ENCODE measurements at regions not wholly inside any gene's neighbourhood (a gene's known extent, or its start where the extent isn't known, plus 50 kb on each side); places are given as distances from the start of the nearest gene placed in this dataset.

DNA sequence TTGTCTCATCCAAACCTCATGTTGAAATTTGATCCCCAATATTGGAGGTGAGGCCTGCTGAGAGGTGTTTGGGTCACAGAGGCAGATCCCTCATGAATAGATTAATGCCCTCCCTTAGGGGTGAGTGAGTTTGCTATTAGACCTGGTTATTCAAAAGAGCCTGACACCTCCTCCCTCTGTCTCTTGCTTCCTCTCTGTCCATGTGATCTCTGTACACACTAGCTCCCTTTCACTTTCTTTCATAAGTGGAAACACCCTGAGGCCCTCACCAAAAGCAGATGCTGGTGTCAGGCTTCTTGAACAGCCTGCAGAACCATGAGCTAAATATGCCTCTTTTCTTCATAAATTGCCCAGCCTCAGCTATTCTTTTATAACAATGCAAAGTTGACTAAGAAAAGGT lies 447.1 kb downstream of the MDFIC start:
- H3K4me3 Mint-ChIP-seq, result no peak overlapping the region
- H3K27me3 Mint-ChIP-seq, result no peaks in the 10 kb centered on the region
- H3K27ac Mint-ChIP-seq, result no peak overlapping the region
- H3K36me3 Mint-ChIP-seq (ENCODE audit: low read depth), result no peaks in the 10 kb centered on the region
- no peaks in the 10 kb centered on the region for H3K9me3 Mint-ChIP-seq
- intact Hi-C loops (cut with micrococcal nuclease), result no loop called here
- no peaks in the 10 kb centered on the region for H3K4me1 Mint-ChIP-seq (ENCODE audit: low read depth)

DNA sequence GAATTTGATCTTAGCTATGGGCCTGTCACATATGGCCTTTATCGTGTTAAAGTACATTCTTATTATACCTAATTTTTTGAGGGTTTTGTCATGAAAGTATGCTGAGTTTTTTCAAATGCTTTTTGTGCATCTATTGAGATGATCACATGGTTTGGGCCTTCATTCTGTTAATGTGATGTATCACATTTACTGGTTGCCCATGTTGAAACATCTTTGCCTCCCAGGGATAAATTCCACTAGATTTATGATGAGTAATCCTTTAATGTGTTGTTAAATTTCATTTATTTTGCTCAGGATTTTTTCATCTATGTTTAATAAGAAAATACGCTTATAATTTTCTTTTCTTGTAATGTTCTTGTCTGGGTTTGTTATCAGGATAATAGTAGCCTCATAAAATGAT lies 442.0 kb downstream of the MDFIC start:
- Mint-ChIP-seq H3K36me3 (ENCODE audit: low read depth) (no peaks in the 10 kb centered on the region), H3K27ac (no peak overlapping the region), H3K4me3 (no peak overlapping the region), H3K4me1 (ENCODE audit: low read depth) (no peaks in the 10 kb centered on the region), H3K27me3 (no peaks in the 10 kb centered on the region), H3K9me3 (no peaks in the 10 kb centered on the region)
- intact Hi-C loops (cut with micrococcal nuclease), result no loop called here

DNA sequence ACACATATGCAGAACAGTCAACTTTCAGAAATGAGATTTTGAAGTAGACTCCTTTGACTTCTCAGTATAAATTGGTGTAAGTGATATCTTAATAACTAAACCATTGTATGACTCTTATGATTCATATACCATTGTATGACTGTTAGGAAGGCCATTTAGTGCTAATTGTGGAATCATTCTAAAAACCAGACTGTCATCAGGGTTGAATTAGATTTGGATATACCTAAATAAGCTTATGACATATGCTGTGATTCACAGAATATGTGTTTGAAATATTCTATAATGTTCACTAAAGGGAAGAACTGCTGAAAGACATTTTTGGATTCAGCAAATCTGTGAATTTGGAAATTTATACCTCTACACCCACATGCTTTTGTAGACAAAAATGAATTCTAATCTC lies 438.1 kb downstream of the MDFIC start:
- Mint-ChIP-seq H3K27me3 (no peaks in the 10 kb centered on the region), H3K9me3 (no peaks in the 10 kb centered on the region), H3K4me3 (no peak overlapping the region), H3K4me1 (ENCODE audit: low read depth) (no peaks in the 10 kb centered on the region), H3K27ac (no peak overlapping the region), H3K36me3 (ENCODE audit: low read depth) (no peaks in the 10 kb centered on the region)
- intact Hi-C loops (cut with micrococcal nuclease), result loop anchor here (5.0 kb wide), 1 partner anchor 552 kb away; no protein-coding TSS in a partner anchor

DNA sequence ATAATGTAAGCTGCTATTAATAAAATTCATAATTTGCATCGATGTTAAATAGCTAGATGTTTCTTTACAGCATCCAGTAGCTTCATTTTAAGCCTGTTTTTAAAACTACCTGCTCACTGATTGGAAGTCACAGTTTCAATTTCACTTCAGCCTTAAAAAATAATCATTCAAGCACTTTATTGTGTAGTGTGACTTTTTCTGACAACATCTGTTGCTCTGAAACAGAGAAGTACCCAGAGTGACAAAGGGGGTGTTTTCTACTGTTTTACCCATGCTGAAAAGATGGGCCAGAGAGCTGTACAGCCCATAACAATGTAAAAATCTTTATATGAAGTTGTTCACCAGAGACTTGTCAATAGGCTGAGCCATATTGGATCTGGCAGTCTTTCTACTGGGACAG lies 437.2 kb downstream of the MDFIC start:
- Mint-ChIP-seq H3K4me1 (ENCODE audit: low read depth) (no peaks in the 10 kb centered on the region), H3K9me3 (no peaks in the 10 kb centered on the region), H3K4me3 (no peak overlapping the region), H3K27me3 (no peaks in the 10 kb centered on the region), H3K36me3 (ENCODE audit: low read depth) (no peaks in the 10 kb centered on the region), H3K27ac (no peak overlapping the region)
- intact Hi-C loops (cut with micrococcal nuclease), result loop anchor here (5.0 kb wide), 1 partner anchor 553 kb away; no protein-coding TSS in a partner anchor

DNA sequence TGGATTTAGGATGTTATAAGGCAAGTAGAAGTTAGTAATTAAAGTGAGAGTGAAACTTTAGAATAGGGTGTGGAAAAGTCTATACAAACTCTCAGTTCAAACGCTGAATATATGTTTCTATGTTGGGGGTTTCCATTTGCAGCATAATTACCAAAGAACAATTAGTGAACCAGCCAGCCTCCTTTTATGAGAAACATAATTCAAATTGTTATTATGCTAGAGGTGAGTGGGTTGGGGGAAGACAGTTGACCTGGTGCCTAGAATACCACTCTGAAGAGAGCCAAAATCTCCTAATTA lies 435.8 kb downstream of the MDFIC start:
- H3K9me3 Mint-ChIP-seq, result no peaks in the 10 kb centered on the region
- no peaks in the 10 kb centered on the region for H3K4me1 Mint-ChIP-seq (ENCODE audit: low read depth)
- H3K27me3 Mint-ChIP-seq, result no peaks in the 10 kb centered on the region
- H3K27ac Mint-ChIP-seq, result no peak overlapping the region
- intact Hi-C loops (cut with micrococcal nuclease), result loop anchor here (5.0 kb wide), 1 partner anchor 555 kb away; no protein-coding TSS in a partner anchor
- no peak overlapping the region for H3K4me3 Mint-ChIP-seq
- no peaks in the 10 kb centered on the region for H3K36me3 Mint-ChIP-seq (ENCODE audit: low read depth)

DNA sequence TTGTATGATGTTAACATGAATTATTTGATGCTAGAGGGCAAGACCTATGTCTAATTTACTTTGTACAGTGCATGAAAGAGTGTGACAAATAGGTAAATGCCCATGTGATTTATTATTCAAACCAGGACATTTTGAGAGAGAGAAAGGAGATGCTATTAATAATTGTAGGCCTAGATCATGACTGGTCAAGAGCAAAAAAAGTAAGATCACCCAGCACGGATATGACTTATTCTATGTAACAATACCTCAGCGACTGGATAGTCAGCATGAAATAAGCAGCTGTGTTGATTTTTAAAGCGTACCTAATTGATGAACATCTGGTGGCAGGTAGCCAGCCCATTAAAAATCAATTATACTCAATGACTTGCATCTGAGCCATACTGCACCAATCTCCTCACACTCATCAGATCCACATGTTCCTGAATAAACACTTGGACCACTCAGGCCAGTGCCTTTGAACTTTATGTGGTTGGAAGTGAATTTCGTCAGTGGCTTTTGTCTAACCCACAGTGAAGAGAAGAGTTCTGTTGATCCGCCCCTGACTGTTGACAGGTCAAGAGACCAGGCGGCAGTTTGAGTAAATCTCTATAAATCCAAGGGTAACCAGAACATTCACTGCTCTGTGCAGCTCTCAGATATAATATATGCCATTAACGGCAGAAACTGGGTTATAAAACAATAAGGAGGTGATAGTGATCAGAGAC lies 435.3 kb downstream of the MDFIC start:
- H3K4me1 Mint-ChIP-seq (ENCODE audit: low read depth), result no peaks in the 10 kb centered on the region
- no peak overlapping the region for H3K4me3 Mint-ChIP-seq
- no peaks in the 10 kb centered on the region for H3K9me3 Mint-ChIP-seq
- intact Hi-C loops (cut with micrococcal nuclease), result loop anchor here (5.0 kb wide), 1 partner anchor 555 kb away; no protein-coding TSS in a partner anchor
- H3K27me3 Mint-ChIP-seq, result no peaks in the 10 kb centered on the region
- H3K36me3 Mint-ChIP-seq (ENCODE audit: low read depth), result no peaks in the 10 kb centered on the region
- H3K27ac Mint-ChIP-seq, result no peak overlapping the region

DNA sequence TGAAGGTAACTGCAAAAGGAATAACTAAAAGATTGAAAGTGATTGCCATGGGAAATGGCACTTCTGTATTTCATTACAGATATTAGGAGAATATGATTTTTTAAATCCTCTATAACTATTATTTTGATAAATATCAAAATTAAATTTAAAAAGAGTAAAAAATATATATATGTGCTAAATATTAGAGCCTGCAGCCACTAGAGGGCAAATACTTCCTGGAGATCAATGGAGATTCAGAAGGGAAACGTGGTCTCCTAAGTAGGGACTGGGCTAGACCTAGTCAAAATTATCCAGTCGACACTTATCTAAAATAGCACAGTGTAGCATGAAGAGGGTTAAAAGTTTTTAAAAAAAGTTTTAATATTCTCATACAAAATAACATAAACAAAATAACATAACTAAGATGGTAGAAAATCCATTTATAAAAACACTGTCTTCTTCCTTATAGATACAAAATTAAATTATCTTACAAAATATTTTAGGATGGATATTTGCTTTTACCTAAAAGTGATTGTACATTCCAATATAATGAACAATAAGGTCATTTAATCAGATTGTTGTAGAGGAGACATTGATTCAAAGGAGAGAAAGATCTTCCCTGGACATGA lies 434.3 kb downstream of the MDFIC start:
- no peaks in the 10 kb centered on the region for H3K4me1 Mint-ChIP-seq (ENCODE audit: low read depth)
- H3K36me3 Mint-ChIP-seq (ENCODE audit: low read depth), result no peaks in the 10 kb centered on the region
- H3K27me3 Mint-ChIP-seq, result no peaks in the 10 kb centered on the region
- no peak overlapping the region for H3K27ac Mint-ChIP-seq
- H3K4me3 Mint-ChIP-seq, result no peak overlapping the region
- no peaks in the 10 kb centered on the region for H3K9me3 Mint-ChIP-seq
- intact Hi-C loops (cut with micrococcal nuclease), result loop anchor here (5.0 kb wide), 1 partner anchor 556 kb away; no protein-coding TSS in a partner anchor

DNA sequence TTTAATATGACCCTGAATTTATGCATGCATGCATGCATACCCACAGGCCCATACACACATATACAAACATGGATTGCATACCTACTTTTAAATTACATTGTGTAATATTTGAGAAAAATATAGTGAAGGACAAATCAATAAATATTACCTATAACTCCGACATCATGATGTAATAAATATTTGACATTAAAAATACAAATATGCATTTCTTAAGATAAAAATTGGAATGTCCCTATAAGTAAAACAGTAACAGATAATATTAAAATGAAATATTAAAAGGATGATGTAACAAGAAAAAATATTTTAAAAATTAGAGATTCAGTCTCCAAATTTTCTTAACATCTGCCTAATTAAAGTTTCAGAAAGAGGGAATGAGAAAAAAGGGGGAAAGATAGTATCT lies 433.0 kb downstream of the MDFIC start:
- no peaks in the 10 kb centered on the region for H3K27me3 Mint-ChIP-seq
- H3K9me3 Mint-ChIP-seq, result no peaks in the 10 kb centered on the region
- H3K4me3 Mint-ChIP-seq, result no peak overlapping the region
- no peaks in the 10 kb centered on the region for H3K36me3 Mint-ChIP-seq (ENCODE audit: low read depth)
- intact Hi-C loops (cut with micrococcal nuclease), result loop anchor here (5.0 kb wide), 1 partner anchor 557 kb away; no protein-coding TSS in a partner anchor
- no peaks in the 10 kb centered on the region for H3K4me1 Mint-ChIP-seq (ENCODE audit: low read depth)
- H3K27ac Mint-ChIP-seq, result no peak overlapping the region

DNA sequence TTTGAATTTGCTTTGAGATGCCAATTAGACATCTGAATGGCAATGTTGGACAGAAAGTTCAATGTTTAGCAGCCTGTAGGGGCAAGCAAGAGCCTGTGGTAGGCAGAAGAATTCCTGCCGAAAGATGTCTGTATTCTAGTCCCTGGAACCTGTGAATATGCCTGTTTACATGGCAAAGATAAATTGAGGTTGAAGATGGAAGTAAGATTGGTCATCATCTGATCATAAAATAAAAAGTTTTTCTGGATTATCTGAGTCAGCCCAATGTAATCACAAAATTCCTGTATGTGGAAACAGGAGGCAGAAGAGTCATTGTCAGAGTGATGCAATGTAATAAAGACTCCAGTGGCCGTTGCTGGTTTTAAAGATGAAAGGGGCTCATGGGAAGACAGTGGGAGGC lies 430.5 kb downstream of the MDFIC start:
- Mint-ChIP-seq H3K4me3 (no peak overlapping the region), H3K4me1 (ENCODE audit: low read depth) (no peaks in the 10 kb centered on the region), H3K36me3 (ENCODE audit: low read depth) (no peaks in the 10 kb centered on the region), H3K27me3 (no peaks in the 10 kb centered on the region), H3K9me3 (no peaks in the 10 kb centered on the region), H3K27ac (no peak overlapping the region)
- intact Hi-C loops (cut with micrococcal nuclease), result no loop called here

DNA sequence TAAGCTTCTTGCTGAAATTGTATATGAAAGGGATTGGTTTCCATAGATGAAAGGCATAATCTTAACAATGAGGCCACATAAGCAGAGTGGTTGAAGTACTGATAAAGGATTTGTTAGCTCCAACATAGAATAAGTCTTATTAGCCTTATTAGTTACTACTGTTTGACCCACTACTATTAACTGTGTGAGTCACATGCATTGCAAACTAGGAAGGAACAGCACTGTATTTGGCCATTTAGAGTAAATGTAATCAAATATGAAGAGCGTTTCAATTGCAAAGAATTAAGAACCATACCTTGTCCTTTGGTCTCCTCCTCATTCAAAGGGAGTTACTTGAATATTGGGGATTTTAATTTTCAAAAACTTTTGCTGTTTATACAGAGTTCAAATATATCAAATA lies 428.9 kb downstream of the MDFIC start:
- Mint-ChIP-seq H3K4me3 (no peak overlapping the region), H3K9me3 (no peaks in the 10 kb centered on the region), H3K4me1 (ENCODE audit: low read depth) (no peaks in the 10 kb centered on the region), H3K36me3 (ENCODE audit: low read depth) (no peaks in the 10 kb centered on the region), H3K27ac (no peak overlapping the region), H3K27me3 (no peaks in the 10 kb centered on the region)
- intact Hi-C loops (cut with micrococcal nuclease), result no loop called here

DNA sequence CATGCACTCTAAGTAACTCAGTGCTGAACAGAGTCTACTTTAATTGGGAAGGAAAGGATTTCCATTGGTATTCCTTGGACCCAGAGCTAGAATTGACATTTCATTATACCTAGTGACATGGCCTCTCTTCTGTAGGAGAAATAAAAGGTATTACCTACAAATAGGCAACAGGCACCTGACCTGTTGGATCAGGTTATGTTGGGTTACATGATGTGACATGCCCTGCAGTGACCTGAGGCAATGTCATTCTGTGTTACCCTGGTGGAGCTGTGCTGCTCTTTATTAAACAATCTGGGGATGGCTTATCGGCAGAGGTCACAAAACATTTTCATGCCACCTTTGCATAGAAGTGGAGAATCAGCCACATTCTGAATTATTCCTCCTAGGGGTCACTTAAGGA lies 427.7 kb downstream of the MDFIC start:
- H3K27ac Mint-ChIP-seq, result no peak overlapping the region
- no peaks in the 10 kb centered on the region for H3K9me3 Mint-ChIP-seq
- H3K4me3 Mint-ChIP-seq, result no peak overlapping the region
- H3K36me3 Mint-ChIP-seq (ENCODE audit: low read depth), result no peaks in the 10 kb centered on the region
- no peaks in the 10 kb centered on the region for H3K4me1 Mint-ChIP-seq (ENCODE audit: low read depth)
- intact Hi-C loops (cut with micrococcal nuclease), result no loop called here
- H3K27me3 Mint-ChIP-seq, result no peaks in the 10 kb centered on the region

DNA sequence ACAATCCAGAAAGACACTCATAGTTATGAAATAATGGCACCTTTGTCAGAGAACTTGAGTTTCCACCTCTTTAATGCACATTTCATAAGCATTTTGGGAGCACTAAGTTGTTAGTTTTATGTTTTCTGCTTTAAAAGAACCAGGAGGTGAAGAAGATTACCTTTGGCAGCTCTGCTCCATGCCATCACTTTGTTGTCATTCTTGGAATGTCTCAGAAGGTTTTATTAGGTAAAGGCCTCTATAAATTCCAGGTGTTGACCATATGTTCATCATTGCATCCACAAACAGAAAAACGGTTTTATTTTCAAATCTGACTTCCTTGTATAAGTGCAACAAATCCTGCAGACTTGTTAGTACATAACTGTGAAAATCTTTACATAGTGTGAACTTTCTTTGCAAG lies 424.8 kb downstream of the MDFIC start:
- H3K9me3 Mint-ChIP-seq, result no peaks in the 10 kb centered on the region
- no peak overlapping the region for H3K4me3 Mint-ChIP-seq
- no peaks in the 10 kb centered on the region for H3K36me3 Mint-ChIP-seq (ENCODE audit: low read depth)
- no peaks in the 10 kb centered on the region for H3K27me3 Mint-ChIP-seq
- intact Hi-C loops (cut with micrococcal nuclease), result no loop called here
- no peak overlapping the region for H3K27ac Mint-ChIP-seq
- H3K4me1 Mint-ChIP-seq (ENCODE audit: low read depth), result no peaks in the 10 kb centered on the region

DNA sequence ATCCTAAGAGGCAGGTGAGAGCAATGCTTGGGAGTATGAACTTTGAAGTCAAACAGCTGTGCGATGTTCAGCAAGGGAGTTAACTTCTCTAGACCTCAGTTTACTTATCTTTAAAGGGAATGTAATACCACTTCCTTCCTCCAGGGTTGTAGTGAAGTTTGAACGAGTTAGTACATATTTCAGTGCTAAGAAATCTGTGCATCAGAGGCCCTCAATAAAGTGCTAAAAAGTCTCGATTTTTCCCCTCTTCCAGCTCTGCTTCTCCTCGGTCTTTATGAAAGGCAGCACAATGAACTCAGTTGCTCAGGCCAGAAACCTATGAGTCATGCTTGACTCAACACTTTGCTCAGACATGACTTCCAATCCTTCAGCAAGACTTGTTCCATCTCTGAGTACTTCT lies 418.9 kb downstream of the MDFIC start:
- Mint-ChIP-seq H3K36me3 (ENCODE audit: low read depth) (no peaks in the 10 kb centered on the region), H3K9me3 (no peaks in the 10 kb centered on the region), H3K27me3 (no peaks in the 10 kb centered on the region), H3K4me3 (no peak overlapping the region), H3K4me1 (ENCODE audit: low read depth) (no peaks in the 10 kb centered on the region), H3K27ac (no peak overlapping the region)
- intact Hi-C loops (cut with micrococcal nuclease), result no loop called here

DNA sequence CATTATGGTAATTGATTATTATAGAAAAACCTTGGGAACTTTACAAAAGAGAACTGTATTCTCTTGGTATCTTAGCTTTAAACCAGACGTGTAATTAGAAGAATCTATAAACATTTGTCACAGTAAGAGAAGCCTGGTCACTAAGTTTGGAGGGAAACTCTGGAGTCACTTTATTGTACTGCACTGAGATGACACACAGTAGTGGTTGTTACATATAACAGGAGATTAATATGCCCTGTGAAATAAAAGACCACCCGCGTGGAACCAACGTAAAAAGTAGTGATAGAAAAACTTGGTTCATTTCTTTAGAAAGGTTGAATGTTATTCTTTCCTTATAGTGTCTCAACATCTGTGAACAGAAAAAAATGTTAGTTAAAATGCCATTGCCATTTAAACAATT lies 416.1 kb downstream of the MDFIC start:
- Mint-ChIP-seq H3K4me1 (ENCODE audit: low read depth) (no peaks in the 10 kb centered on the region), H3K27me3 (no peaks in the 10 kb centered on the region), H3K9me3 (no peaks in the 10 kb centered on the region), H3K36me3 (ENCODE audit: low read depth) (no peaks in the 10 kb centered on the region), H3K27ac (no peak overlapping the region), H3K4me3 (no peak overlapping the region)
- intact Hi-C loops (cut with micrococcal nuclease), result no loop called here

DNA sequence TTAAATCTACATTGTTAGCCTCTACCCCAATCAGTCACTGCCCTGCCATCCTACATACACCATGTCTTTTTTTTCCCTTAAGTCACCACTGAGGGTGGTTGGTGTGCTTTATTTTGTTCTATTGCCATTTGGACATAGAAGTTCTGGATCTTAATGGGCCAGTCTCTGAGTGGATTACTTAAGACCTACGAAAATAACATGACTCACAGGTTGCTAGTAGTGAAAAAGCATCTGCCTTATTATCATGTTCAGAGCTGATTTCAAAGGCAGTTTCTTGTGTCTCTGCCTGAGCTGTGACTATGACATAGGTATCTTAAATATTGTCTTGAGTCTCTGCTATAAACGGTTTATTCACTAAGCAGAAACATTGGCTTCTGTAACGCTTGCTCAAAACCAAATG lies 410.8 kb downstream of the MDFIC start:
- H3K36me3 Mint-ChIP-seq (ENCODE audit: low read depth), result no peaks in the 10 kb centered on the region
- H3K27ac Mint-ChIP-seq, result no peak overlapping the region

More for the DNA sequence above, 410.8 kb downstream of the MDFIC start:
- no peaks in the 10 kb centered on the region for H3K4me1 Mint-ChIP-seq (ENCODE audit: low read depth)
- no peaks in the 10 kb centered on the region for H3K27me3 Mint-ChIP-seq
- no peaks in the 10 kb centered on the region for H3K9me3 Mint-ChIP-seq
- H3K4me3 Mint-ChIP-seq, result no peak overlapping the region
- intact Hi-C loops (cut with micrococcal nuclease), result no loop called here

All from dendritic cell treated with granulocyte-macrophage colony-stimulating factor and Interleukin-4, amounts not matched to agents 40 ng/mL and 50 ng/mL, for 4 days (primary cell).